Activated gamma-delta T cell treated with Interleukin-2 at 50 U/mL for 16 hours (primary cell): ENCODE measurements at regions not wholly inside any gene's neighbourhood (a gene's known extent, or its start where the extent isn't known, plus 50 kb on each side); places are given as distances from the start of the nearest gene placed in this dataset.

Experiments used
- DNase-seq: peaks from one replicate; pipeline ENCODE4 v3.0.0-alpha.2; 2020

- DNase-seq = no peak
Measured at GRCh38 chr17:77694391-77695363, 263.8 kb upstream of the TNRC6C start.

- no peak for DNase-seq
Measured at GRCh38 chr17:77695386-77695785, 263.1 kb upstream of the TNRC6C start.

- no peak for DNase-seq
Measured at GRCh38 chr17:77696151-77696720, 262.3 kb upstream of the TNRC6C start.

- no peak for DNase-seq
Measured at GRCh38 chr17:77696721-77697460, 261.6 kb upstream of the TNRC6C start.

GRCh38 chr17:77697480-77698400, 260.8 kb upstream of the TNRC6C start:
- DNase-seq = no peak

GRCh38 chr17:77698903-77699623, 259.4 kb upstream of the TNRC6C start:
- DNase-seq = no peak

GRCh38 chr17:77700165-77700881, 258.2 kb upstream of the TNRC6C start:
- no peak for DNase-seq

- no peak for DNase-seq
Measured at GRCh38 chr17:77701996-77702395, 256.5 kb upstream of the TNRC6C start.

GRCh38 chr17:77704048-77704815, 254.3 kb upstream of the TNRC6C start:
- DNase-seq = no peak

GRCh38 chr17:77706938-77707337, 251.6 kb upstream of the TNRC6C start:
- no peak for DNase-seq

GRCh38 chr17:77707546-77707945, 251.0 kb upstream of the TNRC6C start:
- DNase-seq = no peak

- no peak for DNase-seq
Measured at GRCh38 chr17:77708049-77708448, 250.5 kb upstream of the TNRC6C start.

- no peak for DNase-seq
Measured at GRCh38 chr17:77708936-77709335, 249.6 kb upstream of the TNRC6C start.

GRCh38 chr17:77709594-77709993, 248.9 kb upstream of the TNRC6C start:
- DNase-seq = no peak

GRCh38 chr17:77712578-77712977, 245.9 kb upstream of the TNRC6C start:
- no peak for DNase-seq

- no peak for DNase-seq
Measured at GRCh38 chr17:77716289-77716926, 242.1 kb upstream of the TNRC6C start.

GRCh38 chr17:77717941-77718668, 240.4 kb upstream of the TNRC6C start:
- no peak for DNase-seq

- DNase-seq = no peak
Measured at GRCh38 chr17:77718669-77718961, 239.9 kb upstream of the TNRC6C start.

GRCh38 chr17:77719806-77720205, 238.7 kb upstream of the TNRC6C start:
- no peak for DNase-seq
